ENCODE measurements at regions not wholly inside any gene's neighbourhood (a gene's known extent, or its start where the extent isn't known, plus 50 kb on each side); places are given as distances from the start of the nearest gene placed in this dataset.

GRCh38 chr6:77561768-77562314, 91.0 kb upstream of the MEI4 start:
- Histone ChIP-seq H3K36me3 (ENCODE audit: control insufficient read depth in 2 of 2, extremely low read depth in 1 of 2, insufficient read depth in 1 of 2, low read length in 1 of 2) (no peaks in the 10 kb centered on the region), H3K27me3 (replicated peaks in 1 of 2; ENCODE audit: control insufficient read depth in 2 of 2, extremely low read depth in 1 of 2, insufficient read depth in 2 of 2, low read length in 1 of 2) (no peaks in the 10 kb centered on the region), H3K4me3 (ENCODE audit: control insufficient read depth in 1 of 2, extremely low read depth in 1 of 2, low read length in 1 of 2) (no peak overlapping the region), H3K27ac (ENCODE audit: low read length) (no peak overlapping the region), H3K9me3 (no peaks in the 10 kb centered on the region), H3K4me1 (ENCODE audit: control insufficient read depth in 1 of 2, extremely low read depth in 1 of 2, insufficient read depth in 2 of 2, low read length in 2 of 2) (no peaks in the 10 kb centered on the region)
- ChIA-PET POLR2A (interaction anchor here in 1 of 2 donors (0.6 kb wide), 1 partner anchor 966 kb away, joined by 3 read pairs; no protein-coding TSS in a partner anchor), CTCF (no interaction called here)
- H3K36me3 Mint-ChIP-seq: no peaks in the 10 kb centered on the region
- WGBS (ENCODE audit: insufficient coverage): no CpG with 5 or more reads among the region's 4 CpGs
- ATAC-seq (replicated peaks in 1 of 4) (no peak), DNase-seq (no peak)
- no peaks in the 10 kb centered on the region for H3K27me3 Mint-ChIP-seq
- no peak overlapping the region for H3K4me3 Mint-ChIP-seq
- peaks cover 0 to 6% (median 6%) of the 10 kb centered on the region in 3 donors for H3K9me3 Mint-ChIP-seq
- no peak overlapping the region for H3K27ac Mint-ChIP-seq
- no peaks in the 10 kb centered on the region for H3K4me1 Mint-ChIP-seq

- no peak overlapping the region for H3K27ac ChIP-seq (ENCODE audit: low read length)
- Mint-ChIP-seq H3K27me3 (no peaks in the 10 kb centered on the region), H3K4me3 (no peak overlapping the region), H3K36me3 (no peaks in the 10 kb centered on the region), H3K27ac (no peak overlapping the region), H3K9me3 (peaks cover 0 to 8% (median 6%) of the 10 kb centered on the region in 3 donors), H3K4me1 (no peaks in the 10 kb centered on the region)
- H3K4me3 ChIP-seq (ENCODE audit: control insufficient read depth in 1 of 2, extremely low read depth in 1 of 2, low read length in 1 of 2): no peak overlapping the region
- no peaks in the 10 kb centered on the region for H3K27me3 ChIP-seq (replicated peaks in 1 of 2; ENCODE audit: control insufficient read depth in 2 of 2, extremely low read depth in 1 of 2, insufficient read depth in 2 of 2, low read length in 1 of 2)
- POLR2A ChIA-PET: no interaction called here
- no peaks in the 10 kb centered on the region for H3K4me1 ChIP-seq (ENCODE audit: control insufficient read depth in 1 of 2, extremely low read depth in 1 of 2, insufficient read depth in 2 of 2, low read length in 2 of 2)
- H3K9me3 ChIP-seq: no peaks in the 10 kb centered on the region
- H3K36me3 ChIP-seq (ENCODE audit: control insufficient read depth in 2 of 2, extremely low read depth in 1 of 2, insufficient read depth in 1 of 2, low read length in 1 of 2): no peaks in the 10 kb centered on the region
- DNase-seq (no peak), ATAC-seq (replicated peaks in 1 of 4) (no peak)
- CTCF ChIA-PET: no interaction called here
Measured at GRCh38 chr6:77565370-77565769, 87.5 kb upstream of the MEI4 start.

- Histone ChIP-seq H3K9me3 (no peaks in the 10 kb centered on the region), H3K4me3 (ENCODE audit: control insufficient read depth in 1 of 2, extremely low read depth in 1 of 2, low read length in 1 of 2) (no peak overlapping the region), H3K4me1 (ENCODE audit: control insufficient read depth in 1 of 2, extremely low read depth in 1 of 2, insufficient read depth in 2 of 2, low read length in 2 of 2) (no peaks in the 10 kb centered on the region), H3K27me3 (replicated peaks in 1 of 2; ENCODE audit: control insufficient read depth in 2 of 2, extremely low read depth in 1 of 2, insufficient read depth in 2 of 2, low read length in 1 of 2) (no peaks in the 10 kb centered on the region), H3K36me3 (ENCODE audit: control insufficient read depth in 2 of 2, extremely low read depth in 1 of 2, insufficient read depth in 1 of 2, low read length in 1 of 2) (no peaks in the 10 kb centered on the region), H3K27ac (ENCODE audit: low read length) (no peak overlapping the region)
- Mint-ChIP-seq H3K9me3 (peaks cover 0 to 8% (median 6%) of the 10 kb centered on the region in 3 donors), H3K4me3 (no peak overlapping the region), H3K27me3 (no peaks in the 10 kb centered on the region), H3K36me3 (no peaks in the 10 kb centered on the region), H3K27ac (no peak overlapping the region), H3K4me1 (no peaks in the 10 kb centered on the region)
- CTCF ChIA-PET: no interaction called here
- WGBS (ENCODE audit: insufficient coverage): no CpG with 5 or more reads among the region's 1 CpG
- ATAC-seq (replicated peaks in 1 of 4) (no peak), DNase-seq (no peak)
- POLR2A ChIA-PET: no interaction called here
Measured at GRCh38 chr6:77566235-77566634, 86.6 kb upstream of the MEI4 start.

GRCh38 chr6:77568570-77568969, 84.3 kb upstream of the MEI4 start:
- Mint-ChIP-seq H3K27ac (no peak overlapping the region), H3K4me1 (no peaks in the 10 kb centered on the region), H3K27me3 (no peaks in the 10 kb centered on the region), H3K36me3 (no peaks in the 10 kb centered on the region), H3K9me3 (peaks cover 0 to 8% (median 3%) of the 10 kb centered on the region in 3 donors), H3K4me3 (no peak overlapping the region)
- no peaks in the 10 kb centered on the region for H3K27me3 ChIP-seq (replicated peaks in 1 of 2; ENCODE audit: control insufficient read depth in 2 of 2, extremely low read depth in 1 of 2, insufficient read depth in 2 of 2, low read length in 1 of 2)
- H3K36me3 ChIP-seq (ENCODE audit: control insufficient read depth in 2 of 2, extremely low read depth in 1 of 2, insufficient read depth in 1 of 2, low read length in 1 of 2): no peaks in the 10 kb centered on the region
- CTCF ChIA-PET: no interaction called here
- WGBS (ENCODE audit: insufficient coverage): no CpG with 5 or more reads among the region's 1 CpG
- H3K4me1 ChIP-seq (ENCODE audit: control insufficient read depth in 1 of 2, extremely low read depth in 1 of 2, insufficient read depth in 2 of 2, low read length in 2 of 2): no peaks in the 10 kb centered on the region
- DNase-seq (no peak), ATAC-seq (replicated peaks in 1 of 4) (no peak)
- H3K9me3 ChIP-seq: no peaks in the 10 kb centered on the region
- H3K27ac ChIP-seq (ENCODE audit: low read length): no peak overlapping the region
- POLR2A ChIA-PET: no interaction called here
- no peak overlapping the region for H3K4me3 ChIP-seq (ENCODE audit: control insufficient read depth in 1 of 2, extremely low read depth in 1 of 2, low read length in 1 of 2)

- POLR2A ChIA-PET: no interaction called here
- no peak overlapping the region for H3K27ac Mint-ChIP-seq
- no peaks in the 10 kb centered on the region for H3K4me1 Mint-ChIP-seq
- H3K4me3 ChIP-seq (ENCODE audit: control insufficient read depth in 1 of 2, extremely low read depth in 1 of 2, low read length in 1 of 2): no peak overlapping the region
- CTCF ChIA-PET: no interaction called here
- H3K27me3 Mint-ChIP-seq: no peaks in the 10 kb centered on the region
- H3K36me3 Mint-ChIP-seq: no peaks in the 10 kb centered on the region
- ATAC-seq (replicated peaks in 1 of 4) (no peak), DNase-seq (no peak)
- no peak overlapping the region for H3K4me3 Mint-ChIP-seq
- H3K27ac ChIP-seq (ENCODE audit: low read length): no peak overlapping the region
- H3K9me3 ChIP-seq: no peaks in the 10 kb centered on the region
- no peaks in the 10 kb centered on the region for H3K4me1 ChIP-seq (ENCODE audit: control insufficient read depth in 1 of 2, extremely low read depth in 1 of 2, insufficient read depth in 2 of 2, low read length in 2 of 2)
- H3K9me3 Mint-ChIP-seq: peaks cover 0 to 6% (median 0%) of the 10 kb centered on the region in 3 donors
- H3K27me3 ChIP-seq (replicated peaks in 1 of 2; ENCODE audit: control insufficient read depth in 2 of 2, extremely low read depth in 1 of 2, insufficient read depth in 2 of 2, low read length in 1 of 2): no peaks in the 10 kb centered on the region
- no peaks in the 10 kb centered on the region for H3K36me3 ChIP-seq (ENCODE audit: control insufficient read depth in 2 of 2, extremely low read depth in 1 of 2, insufficient read depth in 1 of 2, low read length in 1 of 2)
- WGBS (ENCODE audit: insufficient coverage): 100% methylated on average over 1 of the region's 2 CpGs
Measured at GRCh38 chr6:77573843-77574242, 79.0 kb upstream of the MEI4 start.

- no peaks in the 10 kb centered on the region for H3K27me3 Mint-ChIP-seq
- ChIA-PET CTCF (no interaction called here), POLR2A (interaction anchor here in 1 of 2 donors (0.6 kb wide), 1 partner anchor 746 kb away, joined by 3 read pairs; no protein-coding TSS in a partner anchor)
- peaks cover 0 to 7% (median 3%) of the 10 kb centered on the region in 3 donors for H3K9me3 Mint-ChIP-seq
- ATAC-seq (replicated peaks in 1 of 4) (no peak), DNase-seq (no peak)
- Histone ChIP-seq H3K9me3 (no peaks in the 10 kb centered on the region), H3K4me3 (ENCODE audit: control insufficient read depth in 1 of 2, extremely low read depth in 1 of 2, low read length in 1 of 2) (no peak overlapping the region), H3K4me1 (ENCODE audit: control insufficient read depth in 1 of 2, extremely low read depth in 1 of 2, insufficient read depth in 2 of 2, low read length in 2 of 2) (no peaks in the 10 kb centered on the region), H3K27me3 (replicated peaks in 1 of 2; ENCODE audit: control insufficient read depth in 2 of 2, extremely low read depth in 1 of 2, insufficient read depth in 2 of 2, low read length in 1 of 2) (no peaks in the 10 kb centered on the region), H3K27ac (ENCODE audit: low read length) (no peak overlapping the region), H3K36me3 (ENCODE audit: control insufficient read depth in 2 of 2, extremely low read depth in 1 of 2, insufficient read depth in 1 of 2, low read length in 1 of 2) (no peaks in the 10 kb centered on the region)
- 75% methylated on average over 1 of the region's 1 CpG for WGBS (ENCODE audit: insufficient coverage)
- H3K36me3 Mint-ChIP-seq: no peaks in the 10 kb centered on the region
- no peak overlapping the region for H3K27ac Mint-ChIP-seq
- H3K4me3 Mint-ChIP-seq: no peak overlapping the region
- H3K4me1 Mint-ChIP-seq: no peaks in the 10 kb centered on the region
Measured at GRCh38 chr6:77587963-77588362, 64.9 kb upstream of the MEI4 start.

Measured in T-cell (primary cell).